ENCODE measurements at regions not wholly inside any gene's neighbourhood (a gene's known extent, or its start where the extent isn't known, plus 50 kb on each side); places are given as distances from the start of the nearest gene placed in this dataset.

DNA sequence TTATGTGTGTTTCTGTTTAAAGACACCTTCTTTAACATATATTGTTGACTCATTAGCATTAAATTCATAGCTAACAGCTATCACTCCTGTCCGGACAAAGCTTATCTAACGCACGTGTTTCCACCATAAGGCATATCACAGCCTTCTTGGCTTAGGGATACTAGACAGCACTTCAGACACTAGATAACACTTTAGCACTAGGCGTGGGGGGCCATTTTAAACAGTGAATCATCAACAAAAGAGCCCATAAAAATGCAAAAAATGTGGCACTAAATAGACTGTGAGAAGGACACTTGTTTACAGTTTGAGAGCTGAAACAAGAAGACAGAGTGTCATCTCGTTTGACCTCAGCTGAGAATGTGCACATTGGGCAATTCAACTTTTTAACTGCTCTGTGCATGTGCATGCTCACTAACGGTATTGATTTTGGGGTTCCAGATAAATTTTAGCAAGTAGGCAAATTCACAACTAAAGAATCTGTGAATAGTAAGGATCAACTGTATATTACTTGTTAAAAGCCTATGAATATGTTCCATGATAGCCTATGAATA, 58.9 kb upstream of the RAI2 start:
- Histone ChIP-seq H3K27ac (ENCODE audit: extremely low read depth, low read depth, low read length) (no peak overlapping the region), H3K79me2 (ENCODE audit: control insufficient read depth, insufficient read depth, low read length) (no peaks in the 10 kb centered on the region), H3K4me2 (ENCODE audit: insufficient read depth, low read length) (no peak overlapping the region), H3K9me1 (ENCODE audit: control insufficient read depth, insufficient read depth, low read length) (no peaks in the 10 kb centered on the region), H3K36me3 (ENCODE audit: control insufficient read depth, insufficient read depth, low read length) (no peaks in the 10 kb centered on the region), H3K9ac (ENCODE audit: insufficient read depth in 1 of 2, low read depth in 2 of 2, low read length in 2 of 2) (no peak overlapping the region), H3K27me3 (ENCODE audit: control insufficient read depth in 2 of 2, insufficient read depth in 2 of 2, low read length in 2 of 2) (no peaks in the 10 kb centered on the region; a peak in 2 of 5 replicates), H3K4me1 (replicated peaks in 1 of 2; ENCODE audit: control insufficient read depth in 2 of 2, insufficient read depth in 2 of 2, low read length in 2 of 2) (peaks cover 0 to 4% of the 10 kb centered on the region in 2 experiments; a peak in 2 of 5 replicates), H2AFZ (ENCODE audit: low read depth, low read length) (no peak overlapping the region), H3K4me3 (no peak overlapping the region), H3K9me3 (replicated peaks; ENCODE audit: control insufficient read depth, insufficient read depth, low read depth, low read length) (no peaks in the 10 kb centered on the region), H4K20me1 (replicated peaks; ENCODE audit: control insufficient read depth, insufficient read depth, low read length) (no peaks in the 10 kb centered on the region)
- ATAC-seq (peak; percentile 70), FAIRE-seq (peak; percentile 44), DNase-seq (ENCODE audit: extremely low read depth in 1 of 4, low spot score in 3 of 4) (peak; percentile 34 to 45 (median 42))
- CTCF ChIA-PET (ENCODE audit: low intra/inter-chr PET ratio), result no interaction called here
- POLR2A ChIA-PET, result no interaction called here
- 0% methylated on average over 6 of the region's 6 CpGs for WGBS (ENCODE audit: insufficient coverage, low coverage, missing lambda C conversion rate)
- BruUV-seq (replicated peaks), result no TSS peak
- intact Hi-C loops (cut with micrococcal nuclease), result no loop called here
- in situ Hi-C loops (cut with MboI), result no loop called here
- TF ChIP-seq GABPB2 (CRISPR knock-in tag; conservative IDR thresholded peaks at IDR 0.05) (no peak), CSDE1 (IDR thresholded peaks at IDR 0.05) (no peak), ZC3H11A (IDR thresholded peaks at IDR 0.05; ENCODE audit: low read depth, low read length) (no peak), BRD4 (IDR thresholded peaks at IDR 0.05) (no peak)
- TF ChIP-seq, protein P1, sequence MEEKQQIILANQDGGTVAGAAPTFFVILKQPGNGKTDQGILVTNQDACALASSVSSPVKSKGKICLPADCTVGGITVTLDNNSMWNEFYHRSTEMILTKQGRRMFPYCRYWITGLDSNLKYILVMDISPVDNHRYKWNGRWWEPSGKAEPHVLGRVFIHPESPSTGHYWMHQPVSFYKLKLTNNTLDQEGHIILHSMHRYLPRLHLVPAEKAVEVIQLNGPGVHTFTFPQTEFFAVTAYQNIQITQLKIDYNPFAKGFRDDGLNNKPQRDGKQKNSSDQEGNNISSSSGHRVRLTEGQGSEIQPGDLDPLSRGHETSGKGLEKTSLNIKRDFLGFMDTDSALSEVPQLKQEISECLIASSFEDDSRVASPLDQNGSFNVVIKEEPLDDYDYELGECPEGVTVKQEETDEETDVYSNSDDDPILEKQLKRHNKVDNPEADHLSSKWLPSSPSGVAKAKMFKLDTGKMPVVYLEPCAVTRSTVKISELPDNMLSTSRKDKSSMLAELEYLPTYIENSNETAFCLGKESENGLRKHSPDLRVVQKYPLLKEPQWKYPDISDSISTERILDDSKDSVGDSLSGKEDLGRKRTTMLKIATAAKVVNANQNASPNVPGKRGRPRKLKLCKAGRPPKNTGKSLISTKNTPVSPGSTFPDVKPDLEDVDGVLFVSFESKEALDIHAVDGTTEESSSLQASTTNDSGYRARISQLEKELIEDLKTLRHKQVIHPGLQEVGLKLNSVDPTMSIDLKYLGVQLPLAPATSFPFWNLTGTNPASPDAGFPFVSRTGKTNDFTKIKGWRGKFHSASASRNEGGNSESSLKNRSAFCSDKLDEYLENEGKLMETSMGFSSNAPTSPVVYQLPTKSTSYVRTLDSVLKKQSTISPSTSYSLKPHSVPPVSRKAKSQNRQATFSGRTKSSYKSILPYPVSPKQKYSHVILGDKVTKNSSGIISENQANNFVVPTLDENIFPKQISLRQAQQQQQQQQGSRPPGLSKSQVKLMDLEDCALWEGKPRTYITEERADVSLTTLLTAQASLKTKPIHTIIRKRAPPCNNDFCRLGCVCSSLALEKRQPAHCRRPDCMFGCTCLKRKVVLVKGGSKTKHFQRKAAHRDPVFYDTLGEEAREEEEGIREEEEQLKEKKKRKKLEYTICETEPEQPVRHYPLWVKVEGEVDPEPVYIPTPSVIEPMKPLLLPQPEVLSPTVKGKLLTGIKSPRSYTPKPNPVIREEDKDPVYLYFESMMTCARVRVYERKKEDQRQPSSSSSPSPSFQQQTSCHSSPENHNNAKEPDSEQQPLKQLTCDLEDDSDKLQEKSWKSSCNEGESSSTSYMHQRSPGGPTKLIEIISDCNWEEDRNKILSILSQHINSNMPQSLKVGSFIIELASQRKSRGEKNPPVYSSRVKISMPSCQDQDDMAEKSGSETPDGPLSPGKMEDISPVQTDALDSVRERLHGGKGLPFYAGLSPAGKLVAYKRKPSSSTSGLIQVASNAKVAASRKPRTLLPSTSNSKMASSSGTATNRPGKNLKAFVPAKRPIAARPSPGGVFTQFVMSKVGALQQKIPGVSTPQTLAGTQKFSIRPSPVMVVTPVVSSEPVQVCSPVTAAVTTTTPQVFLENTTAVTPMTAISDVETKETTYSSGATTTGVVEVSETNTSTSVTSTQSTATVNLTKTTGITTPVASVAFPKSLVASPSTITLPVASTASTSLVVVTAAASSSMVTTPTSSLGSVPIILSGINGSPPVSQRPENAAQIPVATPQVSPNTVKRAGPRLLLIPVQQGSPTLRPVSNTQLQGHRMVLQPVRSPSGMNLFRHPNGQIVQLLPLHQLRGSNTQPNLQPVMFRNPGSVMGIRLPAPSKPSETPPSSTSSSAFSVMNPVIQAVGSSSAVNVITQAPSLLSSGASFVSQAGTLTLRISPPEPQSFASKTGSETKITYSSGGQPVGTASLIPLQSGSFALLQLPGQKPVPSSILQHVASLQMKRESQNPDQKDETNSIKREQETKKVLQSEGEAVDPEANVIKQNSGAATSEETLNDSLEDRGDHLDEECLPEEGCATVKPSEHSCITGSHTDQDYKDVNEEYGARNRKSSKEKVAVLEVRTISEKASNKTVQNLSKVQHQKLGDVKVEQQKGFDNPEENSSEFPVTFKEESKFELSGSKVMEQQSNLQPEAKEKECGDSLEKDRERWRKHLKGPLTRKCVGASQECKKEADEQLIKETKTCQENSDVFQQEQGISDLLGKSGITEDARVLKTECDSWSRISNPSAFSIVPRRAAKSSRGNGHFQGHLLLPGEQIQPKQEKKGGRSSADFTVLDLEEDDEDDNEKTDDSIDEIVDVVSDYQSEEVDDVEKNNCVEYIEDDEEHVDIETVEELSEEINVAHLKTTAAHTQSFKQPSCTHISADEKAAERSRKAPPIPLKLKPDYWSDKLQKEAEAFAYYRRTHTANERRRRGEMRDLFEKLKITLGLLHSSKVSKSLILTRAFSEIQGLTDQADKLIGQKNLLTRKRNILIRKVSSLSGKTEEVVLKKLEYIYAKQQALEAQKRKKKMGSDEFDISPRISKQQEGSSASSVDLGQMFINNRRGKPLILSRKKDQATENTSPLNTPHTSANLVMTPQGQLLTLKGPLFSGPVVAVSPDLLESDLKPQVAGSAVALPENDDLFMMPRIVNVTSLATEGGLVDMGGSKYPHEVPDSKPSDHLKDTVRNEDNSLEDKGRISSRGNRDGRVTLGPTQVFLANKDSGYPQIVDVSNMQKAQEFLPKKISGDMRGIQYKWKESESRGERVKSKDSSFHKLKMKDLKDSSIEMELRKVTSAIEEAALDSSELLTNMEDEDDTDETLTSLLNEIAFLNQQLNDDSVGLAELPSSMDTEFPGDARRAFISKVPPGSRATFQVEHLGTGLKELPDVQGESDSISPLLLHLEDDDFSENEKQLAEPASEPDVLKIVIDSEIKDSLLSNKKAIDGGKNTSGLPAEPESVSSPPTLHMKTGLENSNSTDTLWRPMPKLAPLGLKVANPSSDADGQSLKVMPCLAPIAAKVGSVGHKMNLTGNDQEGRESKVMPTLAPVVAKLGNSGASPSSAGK (IDR thresholded peaks at IDR 0.05), result no peak
- TF ChIP-seq, protein P2, sequence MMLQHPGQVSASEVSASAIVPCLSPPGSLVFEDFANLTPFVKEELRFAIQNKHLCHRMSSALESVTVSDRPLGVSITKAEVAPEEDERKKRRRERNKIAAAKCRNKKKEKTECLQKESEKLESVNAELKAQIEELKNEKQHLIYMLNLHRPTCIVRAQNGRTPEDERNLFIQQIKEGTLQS (IDR thresholded peaks at IDR 0.05), result peak; percentile 26; the same call in 1 of the 2 replicates
- TF ChIP-seq, protein P2 (CRISPR knock-in tag; conservative IDR thresholded peaks at IDR 0.05), result no peak
- TF ChIP-seq, protein P3, sequence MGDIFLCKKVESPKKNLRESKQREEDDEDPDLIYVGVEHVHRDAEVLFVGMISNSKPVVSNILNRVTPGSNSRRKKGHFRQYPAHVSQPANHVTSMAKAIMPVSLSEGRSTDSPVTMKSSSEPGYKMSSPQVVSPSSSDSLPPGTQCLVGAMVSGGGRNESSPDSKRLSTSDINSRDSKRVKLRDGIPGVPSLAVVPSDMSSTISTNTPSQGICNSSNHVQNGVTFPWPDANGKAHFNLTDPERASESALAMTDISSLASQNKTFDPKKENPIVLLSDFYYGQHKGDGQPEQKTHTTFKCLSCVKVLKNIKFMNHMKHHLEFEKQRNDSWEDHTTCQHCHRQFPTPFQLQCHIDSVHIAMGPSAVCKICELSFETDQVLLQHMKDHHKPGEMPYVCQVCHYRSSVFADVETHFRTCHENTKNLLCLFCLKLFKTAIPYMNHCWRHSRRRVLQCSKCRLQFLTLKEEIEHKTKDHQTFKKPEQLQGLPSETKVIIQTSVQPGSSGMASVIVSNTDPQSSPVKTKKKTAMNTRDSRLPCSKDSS (IDR thresholded peaks at IDR 0.05; ENCODE audit: low read depth, partially characterized antibody), result no peak

Measured in K562 (cell line).